ENCODE measurements at regions not wholly inside any gene's neighbourhood (a gene's known extent, or its start where the extent isn't known, plus 50 kb on each side); places are given as distances from the start of the nearest gene placed in this dataset.

GRCh38 chr15:70559265-70560239 is 203.8 kb downstream of the UACA start:
- TF ChIP-seq POLR2A (IDR thresholded peaks at IDR 0.05) = no peak
- no peak for TF ChIP-seq CTCF (IDR thresholded peaks at IDR 0.05)
